HFFc6 (cell line): ENCODE measurements at regions not wholly inside any gene's neighbourhood (a gene's known extent, or its start where the extent isn't known, plus 50 kb on each side); places are given as distances from the start of the nearest gene placed in this dataset.

Experiments used
- DNase-seq: peaks from one replicate; pipeline ENCODE4 v3.0.0-alpha.2; 2018
- H3K27ac Mint-ChIP-seq: 2 replicates; pipeline ENCODE4 v1.8.0; 2020; ENCODE audit warnings: mild to moderate bottlenecking, mixed read lengths
- H3K27me3 Mint-ChIP-seq: 2 replicates; pipeline ENCODE4 v1.8.0; 2021; ENCODE audit warnings: mild to moderate bottlenecking, moderate library complexity, mixed read lengths; ENCODE audit not compliant: insufficient read depth
- H3K36me3 Mint-ChIP-seq: 2 replicates; pipeline ENCODE4 v1.8.0; 2021; ENCODE audit warnings: low read depth, mixed read lengths
- H3K4me1 Mint-ChIP-seq: 2 replicates; pipeline ENCODE4 v1.8.0; 2020; ENCODE audit warnings: low read depth, mixed read lengths
- H3K4me3 Mint-ChIP-seq: 2 replicates; pipeline ENCODE4 v1.8.0; 2020; ENCODE audit warnings: mild to moderate bottlenecking, moderate library complexity, mixed read lengths
- H3K9me3 Mint-ChIP-seq: 2 replicates; pipeline ENCODE4 v1.8.0; 2020; ENCODE audit warnings: mild to moderate bottlenecking, mixed read lengths
- TF ChIP-seq, protein P1 (sequence below): fragments of 200-600 bp; sonication (generic); IDR thresholded peaks from 2 replicates; pipeline ENCODE4 v1.5.0; 2021; ENCODE audit warnings: antibody characterized with exemption, mild to moderate bottlenecking

DNA sequence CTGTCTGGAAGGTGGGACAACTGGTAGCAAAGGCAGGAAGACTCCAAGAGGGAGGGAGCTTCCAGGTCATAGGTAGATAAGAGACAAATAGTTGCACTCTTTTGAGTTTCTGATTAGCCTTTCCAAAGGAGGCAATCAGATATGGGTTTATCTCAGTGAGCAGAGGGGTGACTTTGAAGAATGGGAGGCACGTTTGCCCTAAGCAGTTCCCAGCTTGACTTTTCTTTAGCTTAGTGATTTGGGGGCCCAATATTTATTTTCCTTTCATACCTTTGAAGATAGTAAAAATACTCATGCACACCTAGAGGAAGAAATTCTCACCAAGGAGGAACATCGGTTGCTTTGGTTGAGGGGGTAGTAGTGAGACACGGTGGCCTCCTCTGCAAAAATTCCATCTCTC is 212.1 kb upstream of the SVIL start:
- peaks cover 8% of the 10 kb centered on the region; the same call in 1 of the 2 replicates for H3K9me3 Mint-ChIP-seq
- no peak overlapping the region for H3K27ac Mint-ChIP-seq
- no peak overlapping the region for H3K4me3 Mint-ChIP-seq
- no peak for DNase-seq
- 0 out of 2 replicates have a peak, but pooled peaks cover 11% of the 10 kb centered on the region for H3K36me3 Mint-ChIP-seq
- peaks cover 44% of the 10 kb centered on the region for H3K27me3 Mint-ChIP-seq
- H3K4me1 Mint-ChIP-seq = peaks cover 11% of the 10 kb centered on the region
- TF ChIP-seq, protein P1, sequence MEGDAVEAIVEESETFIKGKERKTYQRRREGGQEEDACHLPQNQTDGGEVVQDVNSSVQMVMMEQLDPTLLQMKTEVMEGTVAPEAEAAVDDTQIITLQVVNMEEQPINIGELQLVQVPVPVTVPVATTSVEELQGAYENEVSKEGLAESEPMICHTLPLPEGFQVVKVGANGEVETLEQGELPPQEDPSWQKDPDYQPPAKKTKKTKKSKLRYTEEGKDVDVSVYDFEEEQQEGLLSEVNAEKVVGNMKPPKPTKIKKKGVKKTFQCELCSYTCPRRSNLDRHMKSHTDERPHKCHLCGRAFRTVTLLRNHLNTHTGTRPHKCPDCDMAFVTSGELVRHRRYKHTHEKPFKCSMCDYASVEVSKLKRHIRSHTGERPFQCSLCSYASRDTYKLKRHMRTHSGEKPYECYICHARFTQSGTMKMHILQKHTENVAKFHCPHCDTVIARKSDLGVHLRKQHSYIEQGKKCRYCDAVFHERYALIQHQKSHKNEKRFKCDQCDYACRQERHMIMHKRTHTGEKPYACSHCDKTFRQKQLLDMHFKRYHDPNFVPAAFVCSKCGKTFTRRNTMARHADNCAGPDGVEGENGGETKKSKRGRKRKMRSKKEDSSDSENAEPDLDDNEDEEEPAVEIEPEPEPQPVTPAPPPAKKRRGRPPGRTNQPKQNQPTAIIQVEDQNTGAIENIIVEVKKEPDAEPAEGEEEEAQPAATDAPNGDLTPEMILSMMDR = no peak

DNA sequence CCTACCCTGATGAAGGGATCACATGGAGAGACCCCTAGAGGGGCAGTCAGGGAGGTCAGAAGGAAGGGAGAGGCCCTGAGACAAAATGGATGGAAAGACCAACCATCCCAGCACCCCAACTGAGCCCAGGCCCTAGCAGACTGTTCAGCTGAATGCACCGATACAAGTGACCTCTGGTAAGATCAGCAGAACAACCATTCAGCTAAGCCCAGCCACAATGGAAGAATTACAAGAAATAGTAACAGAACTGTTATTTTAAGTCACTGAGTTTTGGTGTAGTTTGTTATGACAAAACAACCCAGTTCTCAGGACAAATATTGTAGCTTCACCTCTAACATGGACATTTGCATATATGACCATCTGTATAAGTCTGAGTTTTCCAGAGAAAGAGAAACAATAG is 210.4 kb upstream of the SVIL start:
- peaks cover 48% of the 10 kb centered on the region for H3K27me3 Mint-ChIP-seq
- H3K4me3 Mint-ChIP-seq = no peak overlapping the region
- H3K9me3 Mint-ChIP-seq = peaks cover 8% of the 10 kb centered on the region; the same call in 1 of the 2 replicates
- H3K4me1 Mint-ChIP-seq = peaks cover 11% of the 10 kb centered on the region
- no peak overlapping the region for H3K27ac Mint-ChIP-seq
- DNase-seq = no peak
- TF ChIP-seq, protein P1 = no peak
- 0 out of 2 replicates have a peak, but pooled peaks cover 11% of the 10 kb centered on the region for H3K36me3 Mint-ChIP-seq

DNA sequence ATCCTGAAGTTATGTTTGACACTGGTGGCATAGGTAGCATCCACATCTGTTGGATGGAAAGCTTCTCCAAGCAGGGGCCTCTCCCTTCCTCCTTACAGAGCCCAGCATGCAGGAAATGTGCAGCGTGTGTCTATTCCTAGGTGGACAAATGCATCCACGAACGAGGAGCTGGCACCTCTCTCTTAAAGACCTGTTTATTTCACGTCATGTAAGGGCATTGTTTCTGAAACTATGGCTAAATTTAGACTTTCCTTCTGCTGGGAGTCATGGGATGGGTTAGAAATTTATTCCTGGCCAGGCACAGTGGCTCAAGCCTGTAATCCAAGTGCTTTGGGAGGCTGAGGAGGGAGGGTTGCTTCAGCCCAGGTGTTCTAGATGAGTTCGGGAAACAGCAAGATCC is 208.4 kb upstream of the SVIL start:
- no peaks in the 10 kb centered on the region for H3K4me1 Mint-ChIP-seq
- H3K9me3 Mint-ChIP-seq = peaks cover 8% of the 10 kb centered on the region; the same call in 1 of the 2 replicates
- H3K36me3 Mint-ChIP-seq = 0 out of 2 replicates have a peak, but pooled peaks cover 11% of the 10 kb centered on the region
- H3K4me3 Mint-ChIP-seq = no peak overlapping the region
- H3K27me3 Mint-ChIP-seq = peaks cover 61% of the 10 kb centered on the region
- DNase-seq = no peak
- H3K27ac Mint-ChIP-seq = no peak overlapping the region
- TF ChIP-seq, protein P1 = no peak

DNA sequence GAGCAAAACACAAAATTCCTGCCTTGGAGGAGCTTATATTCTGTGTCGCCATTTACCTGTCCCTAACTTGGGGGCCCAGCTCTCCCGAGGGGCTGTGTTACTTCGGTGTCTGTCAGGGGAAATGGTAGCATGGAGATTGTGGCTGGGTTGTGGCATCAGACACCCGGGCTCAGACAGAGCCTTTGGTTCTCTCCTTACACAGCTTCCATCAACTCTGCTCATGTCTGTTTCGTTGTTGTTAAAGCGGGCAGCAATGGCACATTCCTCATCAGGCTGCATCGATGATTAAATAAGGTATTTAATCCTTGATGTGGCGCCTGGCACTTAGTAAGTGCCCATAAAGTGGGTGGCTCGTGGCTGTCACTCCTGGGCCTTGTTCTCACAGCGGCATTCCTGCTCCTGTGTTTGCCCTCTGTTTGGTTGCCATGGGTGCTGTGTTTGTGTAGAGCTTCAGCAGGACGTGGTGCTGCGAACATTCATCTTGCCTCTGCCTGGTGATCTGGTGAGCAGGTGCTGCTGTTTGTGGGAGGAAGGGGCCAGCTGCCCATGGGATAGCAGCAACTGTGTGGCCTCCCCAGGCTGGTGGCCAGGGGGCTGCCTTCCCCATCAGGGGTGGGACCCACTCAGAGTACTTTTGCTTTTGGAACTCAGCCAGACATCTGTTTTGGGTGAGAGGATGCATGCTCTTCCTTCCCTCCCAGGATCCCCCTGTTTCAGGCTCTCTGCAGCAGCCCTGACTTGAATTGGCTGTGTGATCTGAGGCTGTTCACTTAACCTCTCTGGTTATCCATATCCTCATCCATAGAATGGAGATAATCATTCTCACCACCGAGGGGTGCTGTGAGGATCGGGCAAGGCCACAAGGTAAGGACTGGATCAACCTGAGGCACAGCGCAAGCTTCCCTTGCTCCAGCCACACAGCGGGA is 207.2 kb upstream of the SVIL start:
- no peaks in the 10 kb centered on the region for H3K4me1 Mint-ChIP-seq
- H3K27me3 Mint-ChIP-seq = peaks cover 53% of the 10 kb centered on the region
- H3K9me3 Mint-ChIP-seq = peaks cover 8% of the 10 kb centered on the region; the same call in 1 of the 2 replicates
- no peak overlapping the region for H3K27ac Mint-ChIP-seq
- DNase-seq = peak; percentile 19
- H3K4me3 Mint-ChIP-seq = no peak overlapping the region
- TF ChIP-seq, protein P1 = no peak
- 0 out of 2 replicates have a peak, but pooled peaks cover 11% of the 10 kb centered on the region for H3K36me3 Mint-ChIP-seq

DNA sequence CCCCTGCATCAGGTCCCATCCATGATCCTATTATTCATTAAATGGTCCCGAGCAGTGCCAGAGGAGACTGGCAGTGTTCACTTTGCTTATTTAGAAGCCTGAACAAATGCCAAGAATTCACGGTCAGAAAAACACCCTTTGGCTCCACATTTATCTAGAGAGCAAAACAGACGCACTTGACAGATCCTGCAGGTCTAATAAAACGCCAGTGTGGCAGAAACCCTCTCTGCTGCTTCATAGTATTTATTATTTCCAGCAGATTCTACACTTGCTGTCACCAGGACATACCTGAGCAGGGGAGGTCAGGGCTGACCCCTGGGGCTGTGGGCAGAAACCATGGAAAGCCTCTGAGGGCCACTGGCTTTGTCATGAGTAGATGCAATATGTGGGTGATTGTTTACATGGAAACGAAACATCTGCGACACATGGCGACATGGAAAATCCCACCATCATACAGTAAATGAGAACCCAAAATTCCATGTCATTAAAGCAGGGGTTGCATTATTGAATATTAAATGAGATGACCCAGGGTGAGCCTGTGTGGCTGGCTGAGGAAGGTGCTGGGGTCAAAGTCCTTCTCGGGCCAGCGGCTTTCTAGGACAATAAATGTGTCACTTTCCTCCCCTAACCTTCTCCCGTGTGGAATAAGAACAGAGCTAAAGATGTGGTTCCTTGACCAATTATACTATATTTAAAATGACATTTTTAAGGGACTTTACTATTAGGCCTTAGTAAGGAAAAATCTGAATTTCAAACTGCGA is 205.9 kb upstream of the SVIL start:
- DNase-seq = no peak
- no peak overlapping the region for H3K27ac Mint-ChIP-seq
- 0 out of 2 replicates have a peak, but pooled peaks cover 11% of the 10 kb centered on the region for H3K36me3 Mint-ChIP-seq
- no peak overlapping the region for H3K4me3 Mint-ChIP-seq
- no peaks in the 10 kb centered on the region for H3K4me1 Mint-ChIP-seq
- TF ChIP-seq, protein P1 = no peak
- peaks cover 8% of the 10 kb centered on the region; the same call in 1 of the 2 replicates for H3K9me3 Mint-ChIP-seq
- H3K27me3 Mint-ChIP-seq = peaks cover 50% of the 10 kb centered on the region
